Brain microvascular endothelial cell (primary cell): ENCODE measurements at regions not wholly inside any gene's neighbourhood (a gene's known extent, or its start where the extent isn't known, plus 50 kb on each side); places are given as distances from the start of the nearest gene placed in this dataset.
"Not testable (repeated sequence)": the region's sequence is repeated elsewhere in the genome, so short reads cannot be mapped to it uniquely, and the experiment has no call there.

ENCODE experiments used
- DNase-seq: peaks from one replicate; pipeline ENCODE4 v3.0.0-alpha.2; 2020
- H3K27ac ChIP-seq: fragments of 250-450 bp; sonication (Bioruptor Pico); 2 replicates; pipeline ENCODE4 v1.5.1; 2020; ENCODE audit warnings: mild to moderate bottlenecking, moderate library complexity
- H3K27me3 ChIP-seq: fragments of 250-450 bp; sonication (Bioruptor Pico); replicated peaks from 2 replicates; pipeline ENCODE4 v1.5.1; 2020; ENCODE audit warnings: mild to moderate bottlenecking
- H3K36me3 ChIP-seq: fragments of 250-450 bp; sonication (Bioruptor Pico); replicated peaks from 2 replicates; pipeline ENCODE4 v1.5.1; 2020; ENCODE audit warnings: mild to moderate bottlenecking
- H3K4me3 ChIP-seq: 2 replicates; pipeline ENCODE4 v1.5.1; 2011; ENCODE audit warnings: low read depth, mild to moderate bottlenecking, control low read depth, low read length, moderate library complexity
- in situ Hi-C: cut with HindIII; loops from 2 replicates; pipeline ENCODE4 v1.10.0; 2017; ENCODE audit warnings: low sequenced_read_pairs, low pct_ligation_motif_present
- TF ChIP-seq, protein P1 (sequence below): IDR thresholded peaks from 2 replicates; pipeline ENCODE4 v1.5.1; 2011; ENCODE audit warnings: low read depth, mild to moderate bottlenecking, moderate library complexity, low read length, control low read depth, inconsistent platforms; ENCODE audit errors: missing control alignments

DNA sequence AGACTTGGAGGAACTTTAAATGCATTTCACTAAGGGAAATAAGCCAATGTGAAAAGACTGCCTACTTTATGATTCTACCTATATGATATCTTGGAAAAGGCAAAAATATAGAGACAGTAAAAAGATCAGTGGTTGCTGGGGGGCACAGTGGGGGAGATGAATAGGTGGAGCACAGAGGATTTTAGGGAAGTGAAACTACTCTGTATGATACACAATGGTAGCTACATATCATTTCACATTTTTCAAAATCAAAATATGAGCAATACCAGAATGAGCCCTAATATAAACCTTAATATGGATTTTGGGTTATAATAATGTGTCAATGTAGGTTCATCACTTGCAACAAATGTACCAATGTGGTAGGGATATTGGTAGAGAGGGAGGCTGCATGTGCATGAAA is 161.4 kb upstream of the HTR1E start:
- no peak for DNase-seq
- Histone ChIP-seq H3K27ac (no peak overlapping the region), H3K36me3 (no peaks in the 10 kb centered on the region), H3K4me3 (no peak overlapping the region), H3K27me3 (no peaks in the 10 kb centered on the region)
- in situ Hi-C loops = no loop called here
- TF ChIP-seq, protein P1, sequence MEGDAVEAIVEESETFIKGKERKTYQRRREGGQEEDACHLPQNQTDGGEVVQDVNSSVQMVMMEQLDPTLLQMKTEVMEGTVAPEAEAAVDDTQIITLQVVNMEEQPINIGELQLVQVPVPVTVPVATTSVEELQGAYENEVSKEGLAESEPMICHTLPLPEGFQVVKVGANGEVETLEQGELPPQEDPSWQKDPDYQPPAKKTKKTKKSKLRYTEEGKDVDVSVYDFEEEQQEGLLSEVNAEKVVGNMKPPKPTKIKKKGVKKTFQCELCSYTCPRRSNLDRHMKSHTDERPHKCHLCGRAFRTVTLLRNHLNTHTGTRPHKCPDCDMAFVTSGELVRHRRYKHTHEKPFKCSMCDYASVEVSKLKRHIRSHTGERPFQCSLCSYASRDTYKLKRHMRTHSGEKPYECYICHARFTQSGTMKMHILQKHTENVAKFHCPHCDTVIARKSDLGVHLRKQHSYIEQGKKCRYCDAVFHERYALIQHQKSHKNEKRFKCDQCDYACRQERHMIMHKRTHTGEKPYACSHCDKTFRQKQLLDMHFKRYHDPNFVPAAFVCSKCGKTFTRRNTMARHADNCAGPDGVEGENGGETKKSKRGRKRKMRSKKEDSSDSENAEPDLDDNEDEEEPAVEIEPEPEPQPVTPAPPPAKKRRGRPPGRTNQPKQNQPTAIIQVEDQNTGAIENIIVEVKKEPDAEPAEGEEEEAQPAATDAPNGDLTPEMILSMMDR = no peak

DNA sequence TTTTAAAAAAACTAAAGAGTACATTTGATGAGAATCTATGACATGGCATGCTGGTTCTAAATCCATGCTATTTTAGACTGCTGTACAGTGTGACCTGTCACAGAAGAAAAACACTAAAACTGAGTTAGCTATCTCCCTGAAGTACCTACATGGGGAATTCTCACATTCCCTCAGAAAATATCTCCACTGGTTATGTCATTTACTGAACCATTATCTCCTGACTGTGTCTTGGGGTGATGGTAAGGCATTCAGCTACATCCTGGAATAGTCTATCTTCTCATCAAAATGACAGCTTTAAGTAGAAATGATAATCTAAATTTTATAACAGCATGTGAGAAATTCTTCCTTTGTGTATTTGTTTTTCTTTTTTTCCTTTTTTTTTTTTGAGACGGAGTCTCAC is 172.1 kb upstream of the HTR1E start:
- Histone ChIP-seq H3K36me3 (no peaks in the 10 kb centered on the region), H3K27ac (no peak overlapping the region), H3K27me3 (no peaks in the 10 kb centered on the region), H3K4me3 (no peak overlapping the region)
- TF ChIP-seq, protein P1 = no peak
- in situ Hi-C loops = no loop called here
- no peak for DNase-seq

DNA sequence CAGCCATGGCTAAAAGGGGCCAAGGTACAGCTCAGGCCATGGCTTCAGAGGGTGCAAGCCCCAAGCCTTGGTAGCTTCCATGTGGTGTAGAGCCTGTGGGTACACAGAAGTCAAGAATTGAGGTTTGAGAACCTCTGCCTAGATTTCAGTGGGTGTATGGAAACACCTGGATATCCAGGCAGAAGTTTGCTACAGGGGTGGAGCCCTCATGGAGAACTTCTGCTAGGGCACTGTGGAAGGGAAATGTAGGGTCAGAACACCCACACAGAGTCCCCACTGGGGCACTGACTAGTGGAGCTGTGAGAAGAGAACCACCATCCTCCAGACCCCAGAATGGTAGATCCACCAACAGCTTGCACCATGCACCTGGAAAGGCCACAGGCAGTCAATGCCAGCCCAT is 177.4 kb upstream of the HTR1E start:
- H3K36me3 ChIP-seq, H3K27ac ChIP-seq, DNase-seq, in situ Hi-C loops, H3K27me3 ChIP-seq, H3K4me3 ChIP-seq: not testable (repeated sequence)

DNA sequence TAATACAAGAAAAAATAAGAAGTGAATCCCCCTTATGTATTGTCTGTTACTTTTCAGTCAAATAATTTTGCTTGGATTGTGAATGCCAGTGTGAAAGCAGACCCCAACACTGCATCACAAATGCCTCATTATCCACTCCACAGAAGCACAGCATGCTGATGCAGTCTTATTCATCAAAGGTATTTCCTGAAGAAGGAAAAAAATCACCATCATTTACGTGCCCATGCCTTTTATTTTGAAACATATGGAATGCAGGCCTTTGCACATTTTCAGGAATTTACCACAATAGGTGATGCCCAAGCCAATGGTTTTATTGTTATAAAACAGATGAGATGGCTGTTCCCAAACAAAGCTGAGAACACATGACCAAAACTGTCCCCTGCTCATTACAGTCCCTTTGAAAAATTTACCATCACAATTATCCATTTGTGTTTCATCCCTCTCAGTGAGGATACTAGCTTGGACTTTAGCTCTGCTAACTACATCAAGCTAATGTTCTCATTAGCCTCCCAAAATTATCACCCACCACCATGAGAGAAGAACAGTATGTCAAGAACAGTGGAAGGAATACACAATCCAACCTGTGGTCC is 180.6 kb upstream of the HTR1E start:
- no peak for DNase-seq
- in situ Hi-C loops = no loop called here
- no peaks in the 10 kb centered on the region for H3K27me3 ChIP-seq
- no peaks in the 10 kb centered on the region for H3K36me3 ChIP-seq
- no peak overlapping the region for H3K4me3 ChIP-seq
- TF ChIP-seq, protein P1 = no peak
- no peak overlapping the region for H3K27ac ChIP-seq

DNA sequence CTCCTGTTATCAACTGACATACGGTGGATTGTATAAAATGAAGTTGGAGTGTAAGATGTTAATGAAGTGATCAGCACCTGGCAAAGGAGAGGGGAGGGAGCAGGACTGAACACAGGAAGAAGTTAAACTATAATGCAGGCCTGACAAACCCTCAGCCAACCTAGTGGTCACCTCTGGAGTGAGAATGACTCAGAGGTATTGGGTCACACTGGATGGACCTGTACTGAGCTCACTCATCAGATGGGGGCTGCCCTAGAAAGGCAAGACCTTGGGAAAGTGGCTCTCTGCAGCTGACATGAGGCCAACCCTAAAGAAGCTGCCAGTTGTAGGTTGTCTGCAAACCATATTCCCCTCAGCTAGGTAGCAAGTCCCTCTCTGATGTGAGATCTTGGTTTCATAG is 193.3 kb upstream of the HTR1E start:
- TF ChIP-seq, protein P1 = no peak
- Histone ChIP-seq H3K27ac (no peak overlapping the region), H3K4me3 (no peak overlapping the region), H3K27me3 (no peaks in the 10 kb centered on the region), H3K36me3 (no peaks in the 10 kb centered on the region)
- in situ Hi-C loops = no loop called here
- DNase-seq = no peak

DNA sequence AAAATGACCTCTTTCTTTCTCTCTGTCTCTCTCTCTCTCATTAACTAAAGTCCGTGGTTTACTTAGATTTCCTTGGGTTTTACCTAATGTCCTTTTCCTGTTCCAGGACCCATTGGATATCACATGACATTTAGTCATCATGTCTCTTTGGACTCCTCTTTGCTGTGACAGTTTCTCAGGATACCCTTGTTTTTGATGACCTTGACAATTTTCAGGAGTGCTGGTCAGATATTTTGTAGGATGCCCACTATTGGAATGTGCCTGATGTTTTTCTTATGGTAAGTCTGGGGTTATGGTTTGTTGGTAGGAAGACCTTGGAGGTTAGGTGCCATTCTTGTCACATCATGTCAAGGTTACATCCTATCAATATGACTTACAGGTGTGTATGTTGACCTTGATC is 199.2 kb upstream of the HTR1E start:
- TF ChIP-seq, protein P1 = no peak
- in situ Hi-C loops = no loop called here
- no peak for DNase-seq
- Histone ChIP-seq H3K4me3 (no peak overlapping the region), H3K27ac (no peak overlapping the region), H3K36me3 (no peaks in the 10 kb centered on the region), H3K27me3 (no peaks in the 10 kb centered on the region)

DNA sequence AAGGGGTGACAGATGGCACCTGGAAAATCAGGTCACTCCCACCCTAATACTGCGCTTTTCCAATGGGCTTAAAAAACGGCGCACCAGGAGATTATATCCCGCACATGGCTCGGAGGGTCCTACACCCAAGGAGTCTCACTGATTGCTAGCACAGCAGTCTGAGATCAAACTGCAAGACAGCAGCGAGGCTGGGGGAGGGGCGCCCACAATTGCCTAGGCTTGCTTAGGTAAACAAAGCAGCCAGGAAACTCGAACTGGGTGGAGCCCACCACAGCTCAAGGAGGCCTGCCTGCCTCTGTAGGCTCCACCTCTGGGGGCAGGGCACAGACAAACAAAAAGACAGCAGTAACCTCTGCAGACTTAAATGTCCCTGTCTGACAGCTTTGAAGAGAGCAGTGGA is 205.7 kb upstream of the HTR1E start:
- in situ Hi-C loops, DNase-seq, H3K4me3 ChIP-seq: not testable (repeated sequence)

DNA sequence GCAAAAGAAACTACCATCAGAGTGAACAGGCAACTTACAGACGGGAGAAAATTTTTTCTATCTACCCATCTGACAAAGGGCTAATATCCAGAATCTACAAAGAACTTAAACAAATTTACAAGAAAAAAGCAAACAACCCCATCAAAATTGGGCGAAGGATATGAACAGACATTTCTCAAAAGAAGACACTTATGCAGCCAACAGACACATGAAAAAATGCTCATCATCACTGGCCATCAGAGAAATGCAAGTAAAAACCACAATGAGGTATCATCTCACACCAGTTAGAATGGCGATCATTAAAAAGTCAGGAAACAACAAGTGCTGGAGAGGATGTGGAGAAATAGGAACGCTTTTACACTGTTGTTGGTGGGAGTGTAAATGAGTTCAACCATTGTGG is 206.6 kb upstream of the HTR1E start:
- in situ Hi-C loops, H3K27me3 ChIP-seq: not testable (repeated sequence)

More for the DNA sequence above, 205.7 kb upstream of the HTR1E start:
- H3K36me3 ChIP-seq, H3K27ac ChIP-seq, H3K27me3 ChIP-seq: not testable (repeated sequence)

More for the DNA sequence above, 206.6 kb upstream of the HTR1E start:
- not testable (repeated sequence) for H3K36me3 ChIP-seq, H3K27ac ChIP-seq, DNase-seq, H3K4me3 ChIP-seq
